Prostate gland (tissue), 2 donors: ENCODE measurements at regions not wholly inside any gene's neighbourhood (a gene's known extent, or its start where the extent isn't known, plus 50 kb on each side); places are given as distances from the start of the nearest gene placed in this dataset.

Experiments
- CTCF ChIP-seq, 4 experiments: fragments of 200-600 bp in 2 of 4; fragments of 450-650 bp in 2 of 4; sonication (generic) in 2 of 4; IDR thresholded peaks; 1 replicate in 3 of 4; 2 replicates in 1 of 4; pipeline ENCODE4 v1.5.1; 2016 to 2019; ENCODE audit warnings: antibody characterized with exemption in 4 of 4, mild to moderate bottlenecking in 2 of 4, moderate library complexity in 2 of 4
- POLR2A ChIP-seq: fragments of 450-650 bp; IDR thresholded peaks from one replicate; pipeline ENCODE4 v1.6.1; 2016; ENCODE audit warnings: antibody characterized with exemption, mild to moderate bottlenecking

GRCh38 chr1:224809613-224810012 is 119.9 kb upstream of the DNAH14 start:
- TF ChIP-seq POLR2A (no peak), CTCF (IDR thresholded peaks at IDR 0.05) (no peak)
